ENCODE measurements at regions not wholly inside any gene's neighbourhood (a gene's known extent, or its start where the extent isn't known, plus 50 kb on each side); places are given as distances from the start of the nearest gene placed in this dataset.

- TF ChIP-seq, protein P1, sequence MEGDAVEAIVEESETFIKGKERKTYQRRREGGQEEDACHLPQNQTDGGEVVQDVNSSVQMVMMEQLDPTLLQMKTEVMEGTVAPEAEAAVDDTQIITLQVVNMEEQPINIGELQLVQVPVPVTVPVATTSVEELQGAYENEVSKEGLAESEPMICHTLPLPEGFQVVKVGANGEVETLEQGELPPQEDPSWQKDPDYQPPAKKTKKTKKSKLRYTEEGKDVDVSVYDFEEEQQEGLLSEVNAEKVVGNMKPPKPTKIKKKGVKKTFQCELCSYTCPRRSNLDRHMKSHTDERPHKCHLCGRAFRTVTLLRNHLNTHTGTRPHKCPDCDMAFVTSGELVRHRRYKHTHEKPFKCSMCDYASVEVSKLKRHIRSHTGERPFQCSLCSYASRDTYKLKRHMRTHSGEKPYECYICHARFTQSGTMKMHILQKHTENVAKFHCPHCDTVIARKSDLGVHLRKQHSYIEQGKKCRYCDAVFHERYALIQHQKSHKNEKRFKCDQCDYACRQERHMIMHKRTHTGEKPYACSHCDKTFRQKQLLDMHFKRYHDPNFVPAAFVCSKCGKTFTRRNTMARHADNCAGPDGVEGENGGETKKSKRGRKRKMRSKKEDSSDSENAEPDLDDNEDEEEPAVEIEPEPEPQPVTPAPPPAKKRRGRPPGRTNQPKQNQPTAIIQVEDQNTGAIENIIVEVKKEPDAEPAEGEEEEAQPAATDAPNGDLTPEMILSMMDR (conservative IDR thresholded peaks at IDR 0.05; ENCODE audit: low read depth, low read length): peak; percentile 32
- TF ChIP-seq, protein P2, sequence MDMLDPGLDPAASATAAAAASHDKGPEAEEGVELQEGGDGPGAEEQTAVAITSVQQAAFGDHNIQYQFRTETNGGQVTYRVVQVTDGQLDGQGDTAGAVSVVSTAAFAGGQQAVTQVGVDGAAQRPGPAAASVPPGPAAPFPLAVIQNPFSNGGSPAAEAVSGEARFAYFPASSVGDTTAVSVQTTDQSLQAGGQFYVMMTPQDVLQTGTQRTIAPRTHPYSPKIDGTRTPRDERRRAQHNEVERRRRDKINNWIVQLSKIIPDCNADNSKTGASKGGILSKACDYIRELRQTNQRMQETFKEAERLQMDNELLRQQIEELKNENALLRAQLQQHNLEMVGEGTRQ (IDR thresholded peaks at IDR 0.05; ENCODE audit: low read depth, low read length): no peak
- TF ChIP-seq BHLHE40 (IDR thresholded peaks at IDR 0.05; ENCODE audit: low read depth, low read length) (no peak), POLR2A (IDR thresholded peaks at IDR 0.05; ENCODE audit: low read depth, low read length) (no peak)
Observed at GRCh38 chr16:27642756-27643155, 92.8 kb downstream of the KATNIP start.

Measured in IMR-90 (cell line).